MCF 10A (cell line): ENCODE measurements at regions not wholly inside any gene's neighbourhood (a gene's known extent, or its start where the extent isn't known, plus 50 kb on each side); places are given as distances from the start of the nearest gene placed in this dataset.

Experiments
- BruUV-seq: library from RNA; stranded (reverse); fragments of 400-500 nt; replicated peaks from 2 replicates; lab custom pipeline; 2021; lab: Mats Ljungman, UMichigan
- CTCF ChIA-PET: fragments of 300-600 bp; sonication (Branson Sonifier 250); formaldehyde crosslinking; extraction: SDS; loops from one replicate; lab custom pipeline; 2021; ENCODE audit warnings: antibody characterized with exemption, inconsistent platforms; lab: Yijun Ruan, JAX
- POLR2A ChIA-PET: fragments of 300-600, 350-650 bp; sonication (Branson Sonifier 250); formaldehyde crosslinking; extraction: SDS; loops from one replicate; lab custom pipeline; 2020; ENCODE audit warnings: antibody characterized with exemption, inconsistent platforms; lab: Yijun Ruan, JAX
- DNase-seq: peaks from one replicate; pipeline ENCODE4 v3.0.0-alpha.2; 2018; ENCODE audit not compliant: unreplicated experiment
- H3K27ac Mint-ChIP-seq: one replicate; pipeline ENCODE4 v1.8.0; 2022; ENCODE audit warnings: mild to moderate bottlenecking, low read depth, mixed read lengths; ENCODE audit not compliant: unreplicated experiment
- H3K27me3 Mint-ChIP-seq: one replicate; pipeline ENCODE4 v1.8.0; 2022; ENCODE audit warnings: mixed read lengths; ENCODE audit not compliant: insufficient read depth, unreplicated experiment
- H3K36me3 Mint-ChIP-seq: one replicate; pipeline ENCODE4 v1.8.0; 2022; ENCODE audit warnings: mild to moderate bottlenecking, moderate library complexity, mixed read lengths; ENCODE audit not compliant: insufficient read depth, unreplicated experiment
- H3K4me1 Mint-ChIP-seq: one replicate; pipeline ENCODE4 v1.8.0; 2022; ENCODE audit warnings: mixed read lengths; ENCODE audit not compliant: insufficient read depth, unreplicated experiment
- H3K4me3 Mint-ChIP-seq: one replicate; pipeline ENCODE4 v1.8.0; 2022; ENCODE audit warnings: mild to moderate bottlenecking, moderate library complexity, mixed read lengths; ENCODE audit not compliant: unreplicated experiment
- H3K9me3 Mint-ChIP-seq: one replicate; pipeline ENCODE4 v1.8.0; 2022; ENCODE audit warnings: mixed read lengths; ENCODE audit not compliant: unreplicated experiment
- intact Hi-C: fragments of 100-400 bp; cut with micrococcal nuclease; formaldehyde crosslinking; loops from 2 replicates; pipeline ENCODE4 v1.14.1; 2022
- TF ChIP-seq, protein P1 (sequence below): fragments of 200-600 bp; IDR thresholded peaks from one replicate; pipeline ENCODE4 v1.8.0; 2022; ENCODE audit warnings: antibody characterized with exemption, mild to moderate bottlenecking; ENCODE audit not compliant: unreplicated experiment

DNA sequence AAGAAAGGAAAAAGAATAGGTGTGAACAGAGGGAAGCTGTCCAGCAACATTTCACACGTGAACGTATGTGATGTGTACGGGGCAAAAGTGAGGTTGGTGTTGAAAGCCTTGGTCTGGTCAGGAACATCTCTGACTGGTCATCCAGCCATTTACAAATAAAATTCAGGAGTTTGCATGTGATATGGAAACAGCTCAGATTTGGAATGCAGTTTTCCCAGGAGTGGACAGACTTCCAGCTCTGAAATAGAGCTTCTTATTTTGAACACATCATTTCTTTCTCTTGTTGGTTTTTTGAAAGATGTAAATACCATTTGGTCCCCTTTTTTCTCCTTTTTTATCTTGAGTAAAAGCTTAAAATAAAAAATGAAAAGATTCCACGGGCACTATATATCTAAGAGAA is 566.2 kb upstream of the ZFHX3 start:
- intact Hi-C loops = no loop called here
- Mint-ChIP-seq H3K36me3 (no peaks in the 10 kb centered on the region), H3K4me3 (no peak overlapping the region), H3K9me3 (no peaks in the 10 kb centered on the region), H3K27me3 (peaks cover 100% of the 10 kb centered on the region), H3K4me1 (no peaks in the 10 kb centered on the region), H3K27ac (no peak overlapping the region)
- no peak for DNase-seq
- POLR2A ChIA-PET = no interaction called here
- TF ChIP-seq, protein P1, sequence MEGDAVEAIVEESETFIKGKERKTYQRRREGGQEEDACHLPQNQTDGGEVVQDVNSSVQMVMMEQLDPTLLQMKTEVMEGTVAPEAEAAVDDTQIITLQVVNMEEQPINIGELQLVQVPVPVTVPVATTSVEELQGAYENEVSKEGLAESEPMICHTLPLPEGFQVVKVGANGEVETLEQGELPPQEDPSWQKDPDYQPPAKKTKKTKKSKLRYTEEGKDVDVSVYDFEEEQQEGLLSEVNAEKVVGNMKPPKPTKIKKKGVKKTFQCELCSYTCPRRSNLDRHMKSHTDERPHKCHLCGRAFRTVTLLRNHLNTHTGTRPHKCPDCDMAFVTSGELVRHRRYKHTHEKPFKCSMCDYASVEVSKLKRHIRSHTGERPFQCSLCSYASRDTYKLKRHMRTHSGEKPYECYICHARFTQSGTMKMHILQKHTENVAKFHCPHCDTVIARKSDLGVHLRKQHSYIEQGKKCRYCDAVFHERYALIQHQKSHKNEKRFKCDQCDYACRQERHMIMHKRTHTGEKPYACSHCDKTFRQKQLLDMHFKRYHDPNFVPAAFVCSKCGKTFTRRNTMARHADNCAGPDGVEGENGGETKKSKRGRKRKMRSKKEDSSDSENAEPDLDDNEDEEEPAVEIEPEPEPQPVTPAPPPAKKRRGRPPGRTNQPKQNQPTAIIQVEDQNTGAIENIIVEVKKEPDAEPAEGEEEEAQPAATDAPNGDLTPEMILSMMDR = no peak
- BruUV-seq = no TSS peak
- CTCF ChIA-PET = interaction anchor here (0.6 kb wide), 2 partner anchors 555 to 1084 kb away, joined by 3 to 4 read pairs; no protein-coding TSS in a partner anchor

DNA sequence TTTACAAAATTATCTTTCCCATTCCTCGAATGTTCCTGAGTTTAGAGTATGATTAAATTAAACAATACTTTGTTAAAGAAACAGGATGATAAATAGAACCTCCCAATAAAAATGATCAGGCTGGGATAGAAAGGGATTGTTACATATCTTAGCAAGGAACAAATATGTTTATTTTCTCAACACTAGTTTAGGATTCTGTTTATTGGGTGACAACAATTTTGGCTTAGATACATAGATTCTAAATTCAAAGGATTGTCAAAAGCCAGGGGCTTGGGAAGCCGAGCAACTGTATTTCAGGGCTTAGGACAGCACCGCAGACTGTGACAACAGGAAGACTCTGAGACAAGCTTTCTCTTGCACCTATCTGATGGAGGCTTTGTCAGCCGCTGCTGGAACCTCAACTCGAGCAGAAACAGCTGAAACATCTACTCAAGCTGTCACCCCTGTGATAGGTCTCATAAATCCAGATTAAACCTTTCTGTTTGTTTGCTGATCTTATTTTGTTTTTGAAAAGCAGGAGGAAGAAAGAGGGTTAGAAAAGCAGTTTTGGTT is 562.8 kb upstream of the ZFHX3 start:
- DNase-seq = no peak
- ChIA-PET POLR2A (no interaction called here), CTCF (no interaction called here)
- Mint-ChIP-seq H3K36me3 (no peaks in the 10 kb centered on the region), H3K9me3 (no peaks in the 10 kb centered on the region), H3K27me3 (peaks cover 94% of the 10 kb centered on the region), H3K4me3 (no peak overlapping the region), H3K27ac (no peak overlapping the region), H3K4me1 (no peaks in the 10 kb centered on the region)
- BruUV-seq = no TSS peak
- TF ChIP-seq, protein P1 = no peak
- intact Hi-C loops = no loop called here

DNA sequence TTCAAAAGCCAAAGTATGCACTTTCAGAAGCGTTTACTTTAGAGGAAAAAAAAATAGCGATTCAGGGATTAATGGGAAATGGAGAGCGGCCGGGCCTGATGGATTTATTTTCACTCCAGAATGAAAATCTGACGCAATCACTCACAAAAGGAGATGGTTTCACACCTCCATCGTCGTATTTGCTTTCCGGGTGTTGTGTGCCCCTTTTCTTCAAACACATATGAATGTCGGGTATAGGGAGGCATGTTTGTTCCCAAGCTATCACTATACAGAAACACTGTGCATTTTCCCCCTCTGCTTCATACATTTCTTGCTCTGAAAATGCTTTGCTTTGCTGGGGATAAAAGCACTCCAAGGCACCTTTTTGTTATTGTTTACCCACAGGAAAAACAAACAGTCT is 562.2 kb upstream of the ZFHX3 start:
- DNase-seq = no peak
- TF ChIP-seq, protein P1 = no peak
- Mint-ChIP-seq H3K9me3 (no peaks in the 10 kb centered on the region), H3K27ac (no peak overlapping the region), H3K4me1 (no peaks in the 10 kb centered on the region), H3K36me3 (no peaks in the 10 kb centered on the region), H3K4me3 (no peak overlapping the region), H3K27me3 (peaks cover 89% of the 10 kb centered on the region)
- intact Hi-C loops = no loop called here
- BruUV-seq = no TSS peak
- CTCF ChIA-PET = no interaction called here
- POLR2A ChIA-PET = no interaction called here

DNA sequence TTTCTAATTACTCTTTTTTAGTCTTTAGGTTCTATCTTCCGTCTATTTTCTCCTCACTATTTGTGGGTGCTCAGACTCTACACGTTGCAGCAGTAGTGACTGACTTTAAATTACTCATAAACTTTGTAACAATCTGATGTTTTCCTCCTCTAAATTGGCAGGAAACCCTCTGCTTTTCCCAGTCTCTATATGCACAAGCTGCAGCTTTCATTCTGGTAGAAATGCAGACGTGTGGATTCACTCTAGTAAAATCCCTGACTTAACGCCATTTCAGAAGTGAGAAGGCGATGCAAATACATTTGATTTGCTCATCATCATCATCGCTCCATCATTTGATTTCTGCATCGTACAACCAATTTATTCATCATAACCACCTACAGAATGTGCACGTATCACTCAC is 561.0 kb upstream of the ZFHX3 start:
- Mint-ChIP-seq H3K27me3 (peaks cover 77% of the 10 kb centered on the region), H3K4me3 (no peak overlapping the region), H3K27ac (no peak overlapping the region), H3K4me1 (no peaks in the 10 kb centered on the region), H3K9me3 (no peaks in the 10 kb centered on the region), H3K36me3 (no peaks in the 10 kb centered on the region)
- POLR2A ChIA-PET = no interaction called here
- no TSS peak for BruUV-seq
- DNase-seq = no peak
- TF ChIP-seq, protein P1 = no peak
- CTCF ChIA-PET = no interaction called here
- intact Hi-C loops = no loop called here
